Gastroesophageal sphincter (tissue), 3 donors: ENCODE measurements at regions not wholly inside any gene's neighbourhood (a gene's known extent, or its start where the extent isn't known, plus 50 kb on each side); places are given as distances from the start of the nearest gene placed in this dataset.

Experiments
- CTCF ChIP-seq, 4 experiments: fragments of 200-600 bp in 2 of 4; fragments of 450-650 bp in 2 of 4; sonication (generic) in 1 of 4; IDR thresholded peaks; one replicate each; pipeline ENCODE4 v1.5.1; 2017 to 2019; ENCODE audit warnings: antibody characterized with exemption in 4 of 4, mild to moderate bottlenecking in 2 of 4, moderate library complexity in 2 of 4
- POLR2A ChIP-seq, 2 donors: fragments of 450-650 bp; IDR thresholded peaks; one replicate each; pipeline ENCODE4 v1.6.1; 2017; ENCODE audit warnings: antibody characterized with exemption in 2 of 2, mild to moderate bottlenecking in 2 of 2, moderate library complexity in 1 of 2
- POLR2AphosphoS5 ChIP-seq: sonication (generic); formaldehyde crosslinking; IDR thresholded peaks from one replicate; pipeline ENCODE4 v1.6.1; 2017; ENCODE audit warnings: antibody characterized with exemption

- TF ChIP-seq CTCF (IDR thresholded peaks at IDR 0.05) (no peak), POLR2A (IDR thresholded peaks at IDR 0.05) (no peak), POLR2AphosphoS5 (no peak)
These were observed 239.7 kb downstream of the PDCD6IP start for GRCh38 chr3:34038131-34038530.
